ENCODE measurements at regions not wholly inside any gene's neighbourhood (a gene's known extent, or its start where the extent isn't known, plus 50 kb on each side); places are given as distances from the start of the nearest gene placed in this dataset.
"Not testable (repeated sequence)": the region's sequence is repeated elsewhere in the genome, so short reads cannot be mapped to it uniquely, and the experiment has no call there.

DNA sequence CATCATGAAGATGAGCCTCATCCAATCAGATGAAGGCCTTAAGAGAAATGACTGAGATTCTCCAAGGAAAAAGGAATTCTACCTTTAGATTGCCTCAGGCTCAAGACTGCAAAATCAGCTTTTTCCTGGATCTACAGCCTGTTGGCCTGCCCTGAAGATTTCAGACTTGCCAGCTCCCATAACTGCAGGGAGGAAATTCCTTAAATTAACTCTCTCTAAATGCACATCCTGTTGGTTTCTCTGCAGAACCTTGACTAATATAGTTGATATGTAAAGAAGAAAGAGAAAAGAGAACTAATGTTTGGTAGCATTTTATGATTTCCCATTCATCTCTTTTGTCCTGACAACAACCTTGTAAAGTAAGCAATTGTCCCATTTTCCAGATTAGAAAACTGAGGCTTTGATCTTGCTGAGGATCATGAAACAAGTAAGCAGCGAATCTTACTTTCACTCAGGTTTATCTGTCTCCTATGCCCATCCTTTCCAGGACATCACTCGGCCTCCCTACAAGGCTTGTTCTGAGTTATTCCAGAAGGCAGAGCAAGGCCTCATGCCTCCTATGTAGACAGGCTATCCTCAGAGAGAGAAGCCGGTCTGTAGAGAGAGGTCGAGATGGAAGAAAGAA is 115.0 kb upstream of the LDB2 start:
- DNase-seq (ENCODE audit: low read depth) = peak; percentile 36

- DNase-seq (ENCODE audit: low read depth) = no peak
These were observed 114.0 kb upstream of the LDB2 start for GRCh38 chr4:17012451-17012850.

GRCh38 chr4:17010426-17011087 is 112.1 kb upstream of the LDB2 start:
- DNase-seq (ENCODE audit: low read depth) = no peak

DNA sequence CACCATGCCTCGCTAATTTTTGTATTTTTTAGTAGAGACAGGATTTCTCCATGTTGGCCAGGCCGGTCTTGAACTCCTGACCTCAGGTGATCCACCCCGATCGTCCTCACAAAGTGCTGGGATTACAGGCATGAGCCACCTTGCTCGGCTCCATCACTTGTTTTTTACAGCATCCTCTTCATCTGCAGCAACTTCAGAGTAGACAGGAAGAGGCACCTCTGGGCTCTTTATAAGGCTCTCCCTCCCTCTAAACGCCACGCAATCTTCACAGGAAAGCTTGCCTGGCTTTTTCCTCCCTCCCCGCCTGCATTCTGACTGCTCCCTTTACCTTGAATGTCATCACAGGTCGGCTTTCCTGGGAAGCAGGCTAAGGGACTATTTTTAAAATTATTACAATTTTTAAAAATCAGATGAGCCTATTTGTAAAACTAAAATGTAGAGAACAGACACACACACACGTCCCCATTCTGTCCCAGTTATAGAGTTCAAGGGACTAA is 111.5 kb upstream of the LDB2 start:
- no peak for DNase-seq (ENCODE audit: low read depth)

- no peak for DNase-seq (ENCODE audit: low read depth)
These were observed 110.4 kb upstream of the LDB2 start for GRCh38 chr4:17008834-17009345.

DNA sequence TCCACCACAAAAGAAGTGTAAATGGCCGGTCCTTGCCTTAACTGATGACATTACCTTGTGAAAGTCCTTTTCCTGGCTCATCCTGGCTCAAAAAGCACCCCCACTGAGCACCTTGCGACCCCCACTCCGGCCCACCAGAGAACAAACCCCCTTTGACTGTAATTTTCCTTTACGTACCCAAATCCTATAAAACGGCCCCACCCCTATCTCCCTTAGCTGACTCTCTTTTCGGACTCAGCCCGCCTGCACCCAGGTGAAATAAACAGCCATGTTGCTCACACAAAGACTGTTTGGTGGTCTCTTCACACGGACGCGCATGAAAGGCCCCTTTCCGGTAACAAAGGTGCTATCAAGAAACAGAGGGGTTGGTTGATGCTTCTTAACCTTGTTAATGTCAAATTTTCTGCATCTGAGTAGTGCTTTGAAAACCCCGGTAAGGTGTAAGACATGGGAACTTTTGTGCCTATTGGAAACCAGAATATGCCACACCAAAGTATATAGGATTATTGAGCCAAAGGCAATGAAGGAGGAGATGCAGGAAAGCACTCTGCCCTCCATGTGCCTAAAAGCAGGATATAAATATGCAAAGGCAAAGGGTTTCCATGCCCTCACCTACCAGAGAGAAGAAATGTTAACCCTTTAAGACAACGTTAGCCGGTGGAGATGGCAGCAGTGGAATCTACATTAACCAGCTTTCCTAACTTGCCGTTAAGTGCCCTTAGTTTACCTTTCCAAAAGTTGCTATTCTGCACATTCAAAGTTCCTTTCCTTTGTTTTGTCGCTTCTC is 105.4 kb upstream of the LDB2 start:
- not testable (repeated sequence) for DNase-seq (ENCODE audit: low read depth)

- no peak for DNase-seq (ENCODE audit: low read depth)
These were observed 97.0 kb upstream of the LDB2 start for GRCh38 chr4:16995451-16995850.

GRCh38 chr4:16993956-16994840 is 95.8 kb upstream of the LDB2 start:
- no peak for DNase-seq (ENCODE audit: low read depth)

DNA sequence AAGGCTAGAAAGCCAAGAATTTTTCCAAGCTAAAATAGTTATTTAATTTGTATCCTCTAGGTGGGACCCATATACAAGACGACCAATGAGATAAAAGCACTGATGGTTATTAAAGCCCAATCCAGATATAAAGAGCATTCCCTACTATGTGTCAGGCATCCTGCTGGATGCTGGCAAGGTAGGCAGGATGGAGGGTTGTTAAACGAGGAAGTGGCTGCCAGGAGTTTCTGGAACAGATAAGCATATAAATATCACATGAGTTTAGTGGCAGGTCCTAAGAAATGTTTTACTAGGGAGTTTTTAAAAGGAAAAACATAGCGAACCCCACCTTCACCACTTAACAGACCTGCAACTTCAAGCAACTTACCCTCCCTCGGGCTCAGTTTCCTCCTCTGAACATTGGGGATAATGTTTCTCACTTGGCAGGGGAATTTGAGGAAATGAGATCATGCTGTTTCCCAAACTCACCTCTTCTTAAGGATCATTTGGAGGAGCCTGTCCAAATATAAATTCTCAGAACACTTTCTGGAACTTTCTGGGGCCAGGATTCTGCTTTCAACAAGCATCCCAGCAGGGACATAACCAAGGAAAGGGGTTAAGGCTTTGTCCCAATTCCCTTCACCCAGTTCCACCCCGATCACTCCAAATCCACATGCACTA is 94.3 kb upstream of the LDB2 start:
- DNase-seq (ENCODE audit: low read depth) = no peak

GRCh38 chr4:16991450-16991849 is 93.0 kb upstream of the LDB2 start:
- no peak for DNase-seq (ENCODE audit: low read depth)

GRCh38 chr4:16989371-16989770 is 90.9 kb upstream of the LDB2 start:
- no peak for DNase-seq (ENCODE audit: low read depth)

DNA sequence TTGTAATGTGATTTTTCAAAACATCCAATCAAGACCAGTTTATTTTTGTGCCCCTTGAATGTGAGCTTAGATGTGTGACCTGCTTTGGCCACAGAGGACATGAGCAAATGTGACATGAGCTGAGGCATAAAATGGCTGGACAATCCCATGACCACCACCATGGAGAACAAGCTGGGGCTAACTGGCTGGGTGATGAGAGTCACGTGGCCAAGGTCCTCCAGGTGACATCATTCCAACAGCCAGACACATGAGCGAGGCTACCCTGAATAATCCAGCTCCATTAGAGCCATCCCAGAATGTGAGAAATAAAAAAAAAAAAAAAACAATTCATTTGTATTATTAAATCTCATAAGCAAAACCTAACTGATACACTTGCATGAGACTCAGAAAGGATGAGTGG is 90.4 kb upstream of the LDB2 start:
- DNase-seq (ENCODE audit: low read depth) = no peak

DNA sequence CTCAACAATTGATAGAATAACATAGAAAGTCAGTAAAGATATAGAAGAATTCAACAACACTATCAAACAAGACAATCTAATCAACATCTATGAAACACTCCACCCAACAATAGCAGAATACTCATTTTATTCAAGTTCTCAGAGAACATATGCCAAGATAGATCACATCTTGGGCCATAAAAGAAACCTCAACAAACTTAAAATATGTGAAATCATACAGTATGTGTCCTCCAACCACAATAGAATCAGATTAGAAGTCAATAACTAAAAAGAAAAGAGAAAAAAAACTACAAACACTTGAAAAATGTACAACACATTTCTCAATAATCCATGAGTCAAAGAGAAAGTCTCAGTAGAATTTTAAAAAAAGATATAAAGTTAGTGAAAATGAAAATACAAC is 78.6 kb upstream of the LDB2 start:
- DNase-seq (ENCODE audit: low read depth) = no peak

DNA sequence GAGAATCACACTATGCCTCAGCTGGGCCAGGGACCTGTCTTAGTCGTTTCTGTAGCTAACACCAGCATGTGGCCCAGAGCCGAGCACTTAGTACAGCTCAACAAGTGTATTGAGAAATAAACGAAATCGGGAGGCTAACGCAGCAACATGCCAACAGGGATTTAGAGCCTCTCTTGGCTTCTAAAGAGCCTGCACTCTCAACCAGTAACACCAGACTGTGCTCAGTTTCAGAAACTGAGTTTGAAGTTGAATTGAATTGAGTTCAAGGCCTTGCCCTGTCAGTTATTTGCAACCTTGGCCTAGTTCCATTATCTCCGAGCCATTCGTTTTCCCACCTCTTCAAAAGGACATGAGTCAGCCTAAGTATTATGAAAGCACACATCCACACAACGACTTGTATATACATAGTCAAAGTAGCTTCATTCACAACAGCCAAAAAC is 71.3 kb upstream of the LDB2 start:
- DNase-seq (ENCODE audit: low read depth) = peak; percentile 49

DNA sequence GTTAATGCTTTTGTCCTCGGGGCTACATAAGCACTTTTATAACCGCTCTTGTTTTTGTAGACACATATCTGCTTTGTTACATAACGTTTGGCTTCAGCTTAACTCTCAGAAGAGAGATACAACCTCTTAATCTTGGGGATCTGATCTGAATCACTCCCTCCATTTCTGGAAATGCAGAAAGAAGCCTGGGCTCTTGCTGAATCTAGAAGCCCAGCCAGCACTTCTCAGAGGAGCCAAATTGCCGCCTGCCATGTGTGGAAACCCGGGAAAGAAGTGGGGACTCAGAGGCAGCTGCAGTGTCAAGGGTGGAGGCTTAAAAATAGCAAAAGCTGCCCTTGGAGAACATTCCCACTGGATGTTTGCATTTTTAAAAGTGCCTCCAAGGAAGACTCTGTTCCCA is 69.3 kb upstream of the LDB2 start:
- no peak for DNase-seq (ENCODE audit: low read depth)

DNA sequence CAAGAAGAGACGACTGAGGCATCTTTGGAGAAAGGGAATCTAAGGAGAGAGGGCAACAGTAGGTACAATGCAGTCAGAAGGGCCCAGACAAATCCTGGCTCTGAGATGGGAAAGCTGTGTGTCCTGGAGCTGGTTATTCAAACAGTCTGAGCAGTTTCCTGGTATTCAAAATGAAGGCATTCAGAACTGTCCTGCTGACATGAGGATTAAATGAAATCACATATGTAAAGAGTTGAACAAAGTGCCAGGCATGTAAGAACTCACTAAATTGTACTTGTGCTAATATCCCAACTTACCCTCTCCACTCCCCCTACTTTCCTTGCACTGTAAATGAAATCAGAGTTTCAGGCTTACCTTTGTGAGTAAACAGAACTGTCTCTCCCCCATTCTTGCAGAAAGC is 60.9 kb upstream of the LDB2 start:
- no peak for DNase-seq (ENCODE audit: low read depth)

GRCh38 chr4:16952896-16953630 is 54.6 kb upstream of the LDB2 start:
- DNase-seq (ENCODE audit: low read depth) = no peak

- no peak for DNase-seq (ENCODE audit: low read depth)
These were observed 54.0 kb upstream of the LDB2 start for GRCh38 chr4:16952462-16952871.

All from HT1080 (cell line).